ENCODE measurements at regions not wholly inside any gene's neighbourhood (a gene's known extent, or its start where the extent isn't known, plus 50 kb on each side); places are given as distances from the start of the nearest gene placed in this dataset.

DNA sequence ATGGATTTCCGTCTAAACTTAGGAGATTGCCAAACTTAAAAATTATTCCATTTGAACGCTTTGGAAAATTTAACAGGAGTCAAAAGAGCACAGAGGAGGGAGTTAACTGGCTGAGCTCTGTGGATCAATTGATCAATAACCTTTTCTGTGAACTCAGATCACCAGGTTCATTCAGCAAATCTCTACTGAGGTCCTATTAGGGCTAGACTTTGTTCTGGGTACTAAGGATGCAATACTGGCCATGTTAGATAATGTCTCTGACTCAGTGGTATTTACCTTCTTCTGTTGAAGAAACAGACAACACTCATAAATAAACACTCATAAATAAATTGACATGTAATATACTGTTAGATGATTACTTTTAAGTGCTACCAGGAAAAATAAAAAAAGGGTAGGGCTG, 323.4 kb upstream of the SUCLG2 start:
- no peak for TF ChIP-seq ISL1 (CRISPR knock-in tag; IDR thresholded peaks at IDR 0.05)
- no peak for TF ChIP-seq BACH2 (CRISPR knock-in tag; IDR thresholded peaks at IDR 0.05; ENCODE audit: borderline replicate concordance)
- TF ChIP-seq TCF4 (CRISPR knock-in tag; IDR thresholded peaks at IDR 0.05; ENCODE audit: borderline replicate concordance) = no peak
- no peak for TF ChIP-seq GLIS3 (CRISPR knock-in tag; IDR thresholded peaks at IDR 0.05)
- no peak for TF ChIP-seq PPARA (CRISPR knock-in tag; IDR thresholded peaks at IDR 0.05; ENCODE audit: borderline replicate concordance)
- TF ChIP-seq SNAI2 (CRISPR knock-in tag; IDR thresholded peaks at IDR 0.05) = no peak
- no peak for TF ChIP-seq RARB (CRISPR knock-in tag; IDR thresholded peaks at IDR 0.05)
- TF ChIP-seq ARNTL (CRISPR knock-in tag; IDR thresholded peaks at IDR 0.05; ENCODE audit: borderline replicate concordance, low read depth) = no peak
- TF ChIP-seq ZNF8 (CRISPR knock-in tag; IDR thresholded peaks at IDR 0.05) = no peak
- TF ChIP-seq ZNF70 (CRISPR knock-in tag; IDR thresholded peaks at IDR 0.05) = no peak
- ATAC-seq = no peak

DNA sequence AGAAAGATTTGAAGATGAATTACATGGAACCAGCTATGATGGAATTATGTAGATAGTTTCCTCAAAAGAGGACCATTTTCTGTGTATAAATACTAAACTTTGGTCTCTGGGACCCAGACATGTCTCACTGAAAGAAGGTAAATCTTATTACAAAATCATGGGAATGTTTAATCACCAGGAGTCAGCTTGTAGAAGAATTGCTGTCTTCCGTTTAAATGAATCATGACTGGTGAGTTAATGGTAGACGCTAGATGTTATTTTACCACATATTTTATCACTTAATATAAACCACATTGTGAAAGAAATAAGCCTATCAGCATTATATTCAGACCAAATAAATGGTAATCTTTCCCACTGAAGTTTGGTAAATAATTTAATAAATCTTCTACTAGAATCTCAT, 322.3 kb upstream of the SUCLG2 start:
- ATAC-seq = no peak
- no peak for TF ChIP-seq OSR1 (CRISPR knock-in tag; IDR thresholded peaks at IDR 0.05)
- no peak for TF ChIP-seq CSDC2 (CRISPR knock-in tag; IDR thresholded peaks at IDR 0.05)
- no peak for TF ChIP-seq ESRRG (CRISPR knock-in tag; IDR thresholded peaks at IDR 0.05)
- no peak for TF ChIP-seq ZNF70 (CRISPR knock-in tag; IDR thresholded peaks at IDR 0.05)
- no peak for TF ChIP-seq ARNTL (CRISPR knock-in tag; IDR thresholded peaks at IDR 0.05; ENCODE audit: borderline replicate concordance, low read depth)
- TF ChIP-seq RARB (CRISPR knock-in tag; IDR thresholded peaks at IDR 0.05) = no peak
- no peak for TF ChIP-seq ISL1 (CRISPR knock-in tag; IDR thresholded peaks at IDR 0.05)
- TF ChIP-seq BACH2 (CRISPR knock-in tag; IDR thresholded peaks at IDR 0.05; ENCODE audit: borderline replicate concordance) = no peak
- no peak for TF ChIP-seq SNAI2 (CRISPR knock-in tag; IDR thresholded peaks at IDR 0.05)
- no peak for TF ChIP-seq ZC3H10 (CRISPR knock-in tag; IDR thresholded peaks at IDR 0.05)
- TF ChIP-seq, protein P1, sequence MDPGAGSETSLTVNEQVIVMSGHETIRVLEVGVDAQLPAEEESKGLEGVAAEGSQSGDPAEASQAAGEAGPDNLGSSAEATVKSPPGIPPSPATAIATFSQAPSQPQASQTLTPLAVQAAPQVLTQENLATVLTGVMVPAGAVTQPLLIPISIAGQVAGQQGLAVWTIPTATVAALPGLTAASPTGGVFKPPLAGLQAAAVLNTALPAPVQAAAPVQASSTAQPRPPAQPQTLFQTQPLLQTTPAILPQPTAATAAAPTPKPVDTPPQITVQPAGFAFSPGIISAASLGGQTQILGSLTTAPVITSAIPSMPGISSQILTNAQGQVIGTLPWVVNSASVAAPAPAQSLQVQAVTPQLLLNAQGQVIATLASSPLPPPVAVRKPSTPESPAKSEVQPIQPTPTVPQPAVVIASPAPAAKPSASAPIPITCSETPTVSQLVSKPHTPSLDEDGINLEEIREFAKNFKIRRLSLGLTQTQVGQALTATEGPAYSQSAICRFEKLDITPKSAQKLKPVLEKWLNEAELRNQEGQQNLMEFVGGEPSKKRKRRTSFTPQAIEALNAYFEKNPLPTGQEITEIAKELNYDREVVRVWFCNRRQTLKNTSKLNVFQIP (CRISPR knock-in tag; IDR thresholded peaks at IDR 0.05; ENCODE audit: borderline replicate concordance, low read depth) = no peak
- no peak for TF ChIP-seq GLIS3 (CRISPR knock-in tag; IDR thresholded peaks at IDR 0.05)
- no peak for TF ChIP-seq ZFP3 (CRISPR knock-in tag; IDR thresholded peaks at IDR 0.05)
- TF ChIP-seq, protein P2, sequence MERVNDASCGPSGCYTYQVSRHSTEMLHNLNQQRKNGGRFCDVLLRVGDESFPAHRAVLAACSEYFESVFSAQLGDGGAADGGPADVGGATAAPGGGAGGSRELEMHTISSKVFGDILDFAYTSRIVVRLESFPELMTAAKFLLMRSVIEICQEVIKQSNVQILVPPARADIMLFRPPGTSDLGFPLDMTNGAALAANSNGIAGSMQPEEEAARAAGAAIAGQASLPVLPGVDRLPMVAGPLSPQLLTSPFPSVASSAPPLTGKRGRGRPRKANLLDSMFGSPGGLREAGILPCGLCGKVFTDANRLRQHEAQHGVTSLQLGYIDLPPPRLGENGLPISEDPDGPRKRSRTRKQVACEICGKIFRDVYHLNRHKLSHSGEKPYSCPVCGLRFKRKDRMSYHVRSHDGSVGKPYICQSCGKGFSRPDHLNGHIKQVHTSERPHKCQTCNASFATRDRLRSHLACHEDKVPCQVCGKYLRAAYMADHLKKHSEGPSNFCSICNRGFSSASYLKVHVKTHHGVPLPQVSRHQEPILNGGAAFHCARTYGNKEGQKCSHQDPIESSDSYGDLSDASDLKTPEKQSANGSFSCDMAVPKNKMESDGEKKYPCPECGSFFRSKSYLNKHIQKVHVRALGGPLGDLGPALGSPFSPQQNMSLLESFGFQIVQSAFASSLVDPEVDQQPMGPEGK (CRISPR knock-in tag; IDR thresholded peaks at IDR 0.05; ENCODE audit: borderline replicate concordance) = no peak
- TF ChIP-seq TOX (CRISPR knock-in tag; IDR thresholded peaks at IDR 0.05; ENCODE audit: borderline replicate concordance) = no peak
- no peak for TF ChIP-seq PPARA (CRISPR knock-in tag; IDR thresholded peaks at IDR 0.05; ENCODE audit: borderline replicate concordance)
- no peak for TF ChIP-seq ZNF8 (CRISPR knock-in tag; IDR thresholded peaks at IDR 0.05)

DNA sequence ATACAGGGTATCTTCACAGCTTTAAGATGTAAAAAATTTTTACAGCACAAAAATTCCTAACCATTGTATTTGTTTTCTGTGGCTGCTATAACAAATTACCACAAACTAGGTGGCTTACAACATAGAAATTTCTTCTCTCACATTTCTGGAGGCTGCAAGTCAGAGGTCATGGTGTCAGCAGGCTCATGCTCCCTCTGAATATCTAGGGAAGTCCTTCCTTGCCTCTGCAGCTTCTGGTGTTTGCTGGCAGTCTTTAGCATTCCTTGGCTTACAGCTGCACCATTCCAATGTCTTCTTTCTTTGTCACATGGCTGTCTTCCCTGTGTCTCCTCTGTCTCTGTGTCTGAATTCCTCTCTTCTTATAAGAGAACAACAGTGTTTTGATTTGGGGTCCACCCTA, 310.2 kb upstream of the SUCLG2 start:
- ATAC-seq = no peak
- TF ChIP-seq TOX (CRISPR knock-in tag; IDR thresholded peaks at IDR 0.05; ENCODE audit: borderline replicate concordance) = no peak

DNA sequence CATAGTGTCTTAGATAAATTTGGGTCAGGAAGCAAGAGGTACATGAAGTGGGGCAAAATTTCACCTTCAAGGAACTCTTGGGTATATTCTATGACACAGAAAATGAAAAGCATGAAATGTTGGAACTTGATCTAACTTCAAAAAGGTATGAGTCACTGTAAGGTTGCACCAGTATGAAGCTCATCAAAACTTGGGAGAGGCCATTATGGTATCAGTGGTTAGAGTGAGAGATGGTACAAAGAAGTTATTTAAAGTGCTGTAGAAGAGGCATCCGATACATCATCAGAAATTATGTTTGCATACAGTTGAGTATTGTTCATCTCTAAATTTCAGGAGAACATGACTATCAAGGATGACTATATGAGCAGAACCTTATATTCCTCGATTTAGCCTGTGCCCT, 302.9 kb upstream of the SUCLG2 start:
- no peak for ATAC-seq
- no peak for TF ChIP-seq ZNF565 (CRISPR knock-in tag; conservative IDR thresholded peaks at IDR 0.05; ENCODE audit: low read depth)
- no peak for TF ChIP-seq BACH2 (CRISPR knock-in tag; IDR thresholded peaks at IDR 0.05; ENCODE audit: borderline replicate concordance)
- no peak for TF ChIP-seq OSR1 (CRISPR knock-in tag; IDR thresholded peaks at IDR 0.05)
- TF ChIP-seq, protein P3, sequence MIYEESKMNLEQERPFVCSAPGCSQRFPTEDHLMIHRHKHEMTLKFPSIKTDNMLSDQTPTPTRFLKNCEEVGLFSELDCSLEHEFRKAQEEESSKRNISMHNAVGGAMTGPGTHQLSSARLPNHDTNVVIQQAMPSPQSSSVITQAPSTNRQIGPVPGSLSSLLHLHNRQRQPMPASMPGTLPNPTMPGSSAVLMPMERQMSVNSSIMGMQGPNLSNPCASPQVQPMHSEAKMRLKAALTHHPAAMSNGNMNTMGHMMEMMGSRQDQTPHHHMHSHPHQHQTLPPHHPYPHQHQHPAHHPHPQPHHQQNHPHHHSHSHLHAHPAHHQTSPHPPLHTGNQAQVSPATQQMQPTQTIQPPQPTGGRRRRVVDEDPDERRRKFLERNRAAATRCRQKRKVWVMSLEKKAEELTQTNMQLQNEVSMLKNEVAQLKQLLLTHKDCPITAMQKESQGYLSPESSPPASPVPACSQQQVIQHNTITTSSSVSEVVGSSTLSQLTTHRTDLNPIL (CRISPR knock-in tag; IDR thresholded peaks at IDR 0.05; ENCODE audit: low read depth) = no peak
- TF ChIP-seq ZC3H10 (CRISPR knock-in tag; IDR thresholded peaks at IDR 0.05) = no peak
- no peak for TF ChIP-seq SNAI2 (CRISPR knock-in tag; IDR thresholded peaks at IDR 0.05)
- TF ChIP-seq, protein P4, sequence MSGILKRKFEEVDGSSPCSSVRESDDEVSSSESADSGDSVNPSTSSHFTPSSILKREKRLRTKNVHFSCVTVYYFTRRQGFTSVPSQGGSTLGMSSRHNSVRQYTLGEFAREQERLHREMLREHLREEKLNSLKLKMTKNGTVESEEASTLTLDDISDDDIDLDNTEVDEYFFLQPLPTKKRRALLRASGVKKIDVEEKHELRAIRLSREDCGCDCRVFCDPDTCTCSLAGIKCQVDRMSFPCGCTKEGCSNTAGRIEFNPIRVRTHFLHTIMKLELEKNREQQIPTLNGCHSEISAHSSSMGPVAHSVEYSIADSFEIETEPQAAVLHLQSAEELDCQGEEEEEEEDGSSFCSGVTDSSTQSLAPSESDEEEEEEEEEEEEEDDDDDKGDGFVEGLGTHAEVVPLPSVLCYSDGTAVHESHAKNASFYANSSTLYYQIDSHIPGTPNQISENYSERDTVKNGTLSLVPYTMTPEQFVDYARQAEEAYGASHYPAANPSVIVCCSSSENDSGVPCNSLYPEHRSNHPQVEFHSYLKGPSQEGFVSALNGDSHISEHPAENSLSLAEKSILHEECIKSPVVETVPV (CRISPR knock-in tag; IDR thresholded peaks at IDR 0.05) = no peak
- no peak for TF ChIP-seq ARNTL (CRISPR knock-in tag; IDR thresholded peaks at IDR 0.05; ENCODE audit: borderline replicate concordance, low read depth)

Measured in SK-N-SH treated with all-trans-retinoic acid at 6 μM for 48 hours (cell line).